HG02610 (cell line): ENCODE measurements at regions not wholly inside any gene's neighbourhood (a gene's known extent, or its start where the extent isn't known, plus 50 kb on each side); places are given as distances from the start of the nearest gene placed in this dataset.
"Not testable (repeated sequence)": the region's sequence is repeated elsewhere in the genome, so short reads cannot be mapped to it uniquely, and the experiment has no call there.

Experiments used
- ATAC-seq: cut with Tn5 transposase; IDR thresholded peaks from one replicate; pipeline ENCODE4 v1.9.1; 2021; ENCODE audit warnings: mild to moderate bottlenecking, moderate library complexity; ENCODE audit not compliant: unreplicated experiment

GRCh38 chr1:73326663-73327062, 871.3 kb downstream of the LRRIQ3 start:
- no peak for ATAC-seq

GRCh38 chr1:73310797-73311381, 887.1 kb downstream of the LRRIQ3 start:
- ATAC-seq = no peak

GRCh38 chr1:73306899-73307555, 890.9 kb downstream of the LRRIQ3 start:
- no peak for ATAC-seq

DNA sequence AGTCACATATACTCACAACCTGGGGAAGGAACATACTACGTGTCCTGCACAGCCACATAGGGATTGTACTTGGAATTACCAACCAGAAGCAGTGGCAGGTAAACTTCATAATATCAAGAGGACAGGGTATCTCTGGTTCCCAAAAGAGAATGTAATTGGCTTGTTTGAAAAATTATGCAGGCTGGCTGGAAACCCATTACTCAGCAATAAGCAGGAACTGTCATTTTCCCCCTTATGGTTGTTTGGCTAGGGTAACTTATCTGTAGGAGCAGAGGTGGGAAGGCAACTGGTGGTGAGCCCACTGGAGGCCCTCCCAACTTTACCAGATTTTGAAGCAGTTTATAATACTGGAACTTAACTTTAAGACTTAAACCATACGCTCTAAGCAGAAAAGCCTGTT, 924.1 kb downstream of the LRRIQ3 start:
- ATAC-seq = no peak

DNA sequence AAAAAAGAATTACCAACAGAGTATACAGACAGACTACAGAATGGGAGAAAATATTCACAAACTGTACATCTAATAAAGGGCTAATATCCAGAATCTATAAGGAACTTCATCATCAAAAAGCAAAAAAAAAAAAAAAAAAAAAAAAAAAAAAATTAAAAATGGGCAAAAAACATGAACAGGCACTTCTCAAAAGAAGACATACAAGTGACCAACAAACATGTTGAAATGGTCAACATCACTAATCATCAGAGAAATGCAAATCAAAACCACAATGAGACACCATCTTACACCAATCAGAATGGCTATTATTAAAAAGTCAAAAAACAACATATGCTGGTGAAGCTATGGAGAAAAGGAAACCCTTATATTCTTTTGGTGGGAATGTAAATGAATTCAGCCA, 952.8 kb downstream of the LRRIQ3 start:
- not testable (repeated sequence) for ATAC-seq

GRCh38 chr1:73218995-73219546, 936.7 kb upstream of the NEGR1 start:
- no peak for ATAC-seq

DNA sequence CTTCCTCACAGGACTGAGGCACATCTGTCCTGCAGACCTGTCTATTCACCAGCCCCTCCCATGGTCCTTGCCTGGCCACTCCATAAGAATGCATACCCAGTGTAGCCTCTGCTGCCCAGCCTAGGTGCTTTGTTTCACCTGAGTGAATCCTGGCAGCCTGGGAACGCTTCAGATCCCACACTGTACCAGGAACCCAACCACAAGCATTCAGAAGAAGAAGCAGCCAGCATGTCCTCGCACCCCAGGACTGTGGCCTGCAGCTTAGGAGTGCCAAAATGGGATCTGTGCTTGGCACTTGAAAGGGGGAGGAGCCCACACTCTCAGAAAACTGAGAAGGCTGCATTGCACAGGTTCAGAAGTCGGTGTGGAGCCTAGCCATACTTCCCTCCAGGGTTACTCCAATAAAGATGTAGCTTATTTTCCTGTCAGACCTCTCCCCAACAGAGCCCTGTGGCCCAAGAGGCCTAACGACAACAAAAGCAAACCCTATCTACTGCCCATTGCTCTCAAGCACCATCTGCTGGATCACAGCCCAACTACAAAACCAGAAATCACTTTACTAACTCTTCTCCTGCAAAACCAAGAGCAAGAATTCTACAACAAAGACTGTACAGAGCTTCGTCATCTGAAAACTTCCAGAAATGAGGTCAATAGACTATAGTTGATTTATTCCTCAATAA, 923.1 kb upstream of the NEGR1 start:
- no peak for ATAC-seq

DNA sequence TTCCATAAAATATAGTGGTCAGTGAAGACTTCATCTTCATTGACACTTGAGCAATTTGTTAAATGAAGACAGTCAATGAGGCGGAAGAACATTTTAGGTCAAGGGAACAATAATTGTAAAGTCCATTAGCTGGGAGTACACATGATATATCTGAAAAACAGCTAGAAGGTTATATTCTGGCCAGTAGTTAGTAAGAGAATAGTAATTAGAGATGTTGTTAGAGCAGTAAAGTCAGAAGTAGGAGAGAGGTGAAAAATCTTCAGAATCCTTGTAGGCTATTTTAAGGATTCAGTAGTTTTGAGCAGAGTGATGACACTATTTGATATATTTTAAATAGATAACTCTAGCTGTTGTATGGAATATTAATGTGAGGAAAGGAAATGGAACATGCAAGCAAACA, 915.6 kb upstream of the NEGR1 start:
- no peak for ATAC-seq

DNA sequence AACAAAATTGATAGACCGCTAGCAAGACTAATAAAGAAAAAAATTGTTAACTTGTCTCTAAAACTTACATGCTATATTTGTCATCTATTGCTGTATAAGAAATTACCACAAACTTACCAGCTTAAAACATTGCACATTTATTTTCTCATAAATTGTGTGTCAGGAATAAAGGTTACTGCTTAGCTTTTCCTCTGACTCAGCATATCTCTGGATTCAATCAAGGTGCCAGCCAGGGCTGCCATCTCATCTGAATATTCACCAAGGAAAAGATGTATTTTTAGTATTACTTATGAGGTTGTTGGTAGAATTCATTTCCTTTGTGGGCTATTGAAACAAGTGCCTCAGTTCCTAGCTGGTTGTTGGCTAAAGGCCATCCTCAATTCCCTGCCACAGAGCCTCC, 912.6 kb upstream of the NEGR1 start:
- ATAC-seq = no peak

- not testable (repeated sequence) for ATAC-seq
Measured at GRCh38 chr1:73183581-73183980, 901.2 kb upstream of the NEGR1 start.

DNA sequence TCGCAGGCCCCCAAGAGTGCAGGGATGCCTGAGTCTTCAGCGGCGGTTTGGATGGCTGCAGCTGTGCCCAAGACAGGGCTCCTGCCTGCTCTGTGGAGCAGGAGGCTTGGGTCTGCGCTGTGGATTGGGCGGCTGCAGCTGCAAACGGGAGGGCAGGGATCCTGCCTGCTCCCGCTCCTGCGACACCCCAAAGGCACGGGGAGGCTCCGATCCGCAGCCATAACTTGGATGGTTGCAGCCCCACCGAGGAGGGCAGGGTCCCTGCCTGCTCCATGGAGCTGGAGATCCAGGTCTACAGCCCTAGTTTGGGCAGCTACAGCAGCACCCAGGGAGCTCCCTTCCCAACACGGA, 898.8 kb upstream of the NEGR1 start:
- no peak for ATAC-seq

DNA sequence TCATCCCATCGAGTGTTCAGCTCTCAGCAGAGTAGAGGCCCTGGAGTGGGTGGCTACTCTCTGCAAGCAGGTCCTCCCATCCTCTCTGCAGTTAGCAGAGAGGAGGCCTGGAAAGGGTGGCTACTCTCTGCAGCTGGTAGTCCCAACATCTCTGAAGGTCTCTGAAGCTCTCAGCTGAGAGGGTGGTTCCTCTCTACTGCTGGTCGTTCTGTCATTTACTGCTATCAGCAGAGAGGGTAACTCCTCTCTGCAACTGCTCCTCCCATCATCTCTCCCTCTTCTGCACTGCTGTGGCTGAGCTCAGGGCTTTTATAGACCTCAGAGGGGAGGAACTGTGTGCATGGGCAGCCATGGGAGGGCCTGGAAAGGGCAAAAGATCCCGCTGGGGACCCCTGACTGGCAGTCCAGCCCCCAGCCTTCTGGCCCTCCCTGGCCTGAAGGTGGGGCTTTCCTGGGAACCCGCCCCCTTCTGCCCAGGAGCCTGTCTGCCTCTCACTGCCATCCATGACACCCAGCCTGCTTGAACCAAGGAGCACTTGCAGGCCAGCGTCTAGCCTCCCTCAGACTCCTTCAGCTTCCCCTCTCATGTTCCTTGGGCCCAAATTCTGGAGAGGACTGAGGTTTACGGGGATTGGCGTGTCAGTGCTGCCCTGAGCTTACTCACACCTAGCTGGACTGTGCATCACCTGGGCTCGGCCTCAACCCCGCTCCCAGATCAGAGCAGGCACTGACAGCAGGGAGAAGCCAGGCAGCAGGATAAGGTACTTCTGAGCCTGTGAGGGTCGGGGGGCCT, 898.3 kb upstream of the NEGR1 start:
- no peak for ATAC-seq

GRCh38 chr1:73176902-73177301, 894.6 kb upstream of the NEGR1 start:
- ATAC-seq = no peak

DNA sequence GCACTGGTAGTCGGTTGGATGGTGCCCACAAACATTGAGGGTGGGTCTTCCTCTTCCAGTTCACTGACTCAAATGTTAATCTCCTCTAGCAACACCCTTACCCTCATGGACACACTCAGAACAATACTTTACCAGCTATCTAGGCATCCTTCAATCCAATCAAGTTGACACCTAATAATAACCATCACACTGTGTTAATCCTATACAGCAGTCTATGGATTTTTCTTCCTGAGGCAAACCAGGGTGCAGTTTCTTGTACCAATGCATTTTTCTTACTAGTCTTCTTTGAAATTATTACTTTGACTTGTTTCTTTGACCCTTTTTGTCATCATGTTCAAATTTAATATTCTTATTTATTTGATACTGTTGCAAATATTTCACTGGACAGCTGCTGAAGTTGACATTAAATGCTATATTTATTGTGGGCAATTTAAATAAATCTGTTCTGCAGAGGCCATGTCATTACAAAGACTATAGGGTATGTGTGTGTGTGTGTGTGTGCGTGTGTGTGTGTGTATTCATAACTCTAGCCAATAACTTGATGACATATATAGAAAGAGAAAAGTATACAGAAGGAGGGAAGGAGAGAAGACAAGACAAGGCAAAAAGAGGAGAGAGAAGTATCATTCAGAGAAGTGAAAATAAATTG, 884.8 kb upstream of the NEGR1 start:
- ATAC-seq = no peak

- ATAC-seq = no peak
Measured at GRCh38 chr1:73162564-73162963, 880.2 kb upstream of the NEGR1 start.

- no peak for ATAC-seq
Measured at GRCh38 chr1:73161418-73161817, 879.1 kb upstream of the NEGR1 start.

DNA sequence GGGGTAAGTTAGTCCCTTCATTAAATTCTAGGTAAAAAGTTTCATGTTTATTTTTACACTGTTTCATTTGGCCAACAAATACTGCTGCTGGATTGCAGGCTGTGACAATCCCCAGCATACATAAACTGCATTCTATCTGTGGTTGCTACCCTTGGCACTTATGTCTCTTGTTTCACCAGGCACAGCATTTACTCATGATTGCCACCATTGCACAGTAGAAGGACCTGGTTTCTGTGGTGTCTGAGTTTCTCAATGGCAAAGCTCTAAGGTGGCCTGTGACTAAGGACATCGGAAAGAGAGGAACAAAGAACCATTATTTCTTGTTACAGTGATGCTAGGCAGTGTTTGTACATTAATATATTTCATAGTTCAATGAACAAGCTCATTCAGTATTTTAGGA, 878.4 kb upstream of the NEGR1 start:
- ATAC-seq = no peak

DNA sequence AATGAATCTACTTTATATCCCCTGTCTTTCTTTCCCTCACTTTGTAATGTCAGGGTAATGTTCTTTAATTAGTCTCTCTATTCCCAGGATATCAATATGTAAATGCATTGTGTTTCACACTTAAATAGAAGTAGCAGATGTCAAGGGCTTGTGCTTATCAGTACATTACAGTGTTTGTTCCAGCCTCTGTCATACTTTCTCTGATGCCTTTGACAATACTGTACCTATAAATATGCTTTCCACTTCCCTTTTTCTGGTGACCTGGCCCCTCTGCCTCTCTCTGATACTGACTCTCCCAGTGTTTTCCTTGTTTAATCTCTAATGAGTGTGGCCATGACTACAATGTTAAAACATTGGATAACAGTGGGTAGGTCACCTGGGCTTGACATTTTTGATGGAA, 862.0 kb upstream of the NEGR1 start:
- ATAC-seq = no peak

GRCh38 chr1:73136975-73137374, 854.6 kb upstream of the NEGR1 start:
- no peak for ATAC-seq

DNA sequence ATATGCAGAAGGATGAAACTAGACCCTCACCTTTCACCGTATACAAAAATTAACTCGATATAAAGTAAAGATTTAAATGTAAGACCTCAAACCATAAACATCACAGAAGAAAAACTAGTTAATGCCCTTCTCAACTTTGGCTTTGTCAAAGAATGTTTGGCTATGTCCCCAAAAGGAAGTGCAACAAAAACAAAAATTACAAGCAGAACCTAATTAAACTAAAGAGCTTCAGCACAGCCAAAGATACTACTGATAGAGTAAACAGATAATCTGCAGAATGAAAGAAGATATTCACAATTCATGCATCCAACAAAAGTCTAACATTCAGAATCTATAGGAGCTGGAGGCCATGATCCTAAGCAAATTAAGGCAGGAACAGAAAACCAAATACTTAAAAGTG, 824.6 kb upstream of the NEGR1 start:
- ATAC-seq = no peak

- no peak for ATAC-seq
Measured at GRCh38 chr1:73105755-73106154, 823.4 kb upstream of the NEGR1 start.
